HepG2 (cell line): ENCODE measurements at regions not wholly inside any gene's neighbourhood (a gene's known extent, or its start where the extent isn't known, plus 50 kb on each side); places are given as distances from the start of the nearest gene placed in this dataset.

Experiments
- ATAC-seq: fragments of 200-7000 bp; cut with Tn5 transposase; 3 replicates; pipeline ENCODE4 v1.9.1; 2020; ENCODE audit warnings: mild to moderate bottlenecking, moderate library complexity
- BruUV-seq: library from RNA; stranded (reverse); fragments of 400-500 nt; replicated peaks from 2 replicates; lab custom pipeline; 2021; lab: Mats Ljungman, UMichigan
- CTCF ChIA-PET: fragments of 300-600 bp; formaldehyde crosslinking; extraction: SDS; loops from one replicate; lab custom pipeline; 2021; ENCODE audit warnings: low total read pairs, inconsistent platforms, low intra/inter-chr PET ratio; lab: Yijun Ruan, JAX
- POLR2A ChIA-PET: fragments of 350-600 bp; sonication (Branson Sonifier 250); formaldehyde crosslinking; loops from one replicate; lab custom pipeline; 2020; ENCODE audit warnings: antibody characterized with exemption, inconsistent platforms; lab: Yijun Ruan, JAX
- DNase-seq: peaks from one replicate; pipeline ENCODE4 v3.0.0-alpha.2; 2015; ENCODE audit warnings: low spot score
- FAIRE-seq: peaks from 3 replicates; lab custom pipeline; 2011; peaks lifted over from hg19 to GRCh38; lab: Jason Lieb, UNC
- H2AFZ ChIP-seq: one replicate; pipeline ENCODE4 v1.6.1; 2011; ENCODE audit warnings: low read length, inconsistent platforms
- H3K27ac ChIP-seq: fragments of 300-600 bp; 3 replicates; pipeline ENCODE4 v1.8.0; 2011; ENCODE audit warnings: mixed run types, mild to moderate bottlenecking, mixed read lengths, low read length, inconsistent platforms; ENCODE audit not compliant: insufficient read depth; ENCODE audit errors: extremely low read length
- H3K27me3 ChIP-seq, 2 experiments: fragments of 200-600 bp in 1 of 2; 2 replicates in 1 of 2; 3 replicates in 1 of 2; pipeline versions ENCODE4 v1.6.0 to v1.8.0; 2011; ENCODE audit warnings: low read length in 2 of 2, mild to moderate bottlenecking in 2 of 2, moderate library complexity in 2 of 2, inconsistent platforms in 1 of 2; ENCODE audit not compliant: insufficient read depth in 2 of 2, control insufficient read depth in 1 of 2
- H3K36me3 ChIP-seq, 2 experiments: fragments of 200-600 bp in 1 of 2; replicated peaks in 1 of 2; 2 replicates in 1 of 2; 3 replicates in 1 of 2; pipeline versions ENCODE4 v1.5.1 to v1.8.0; 2011; ENCODE audit warnings: low read length in 2 of 2, inconsistent platforms in 1 of 2; ENCODE audit not compliant: insufficient read depth in 2 of 2, control insufficient read depth in 1 of 2
- H3K4me1 ChIP-seq: 2 replicates; pipeline ENCODE4 v1.5.1; 2012; ENCODE audit warnings: low read length, inconsistent platforms; ENCODE audit not compliant: insufficient read depth
- H3K4me2 ChIP-seq: 2 replicates; pipeline ENCODE4 v1.6.0; 2011; ENCODE audit warnings: low read depth, low read length, inconsistent platforms
- H3K4me3 ChIP-seq, 3 experiments: fragments of 200-600 bp in 1 of 3; sonication (generic), shearing (Covaris generic) in 1 of 3; replicated peaks in 1 of 3; 2 replicates each; pipeline ENCODE4 v1.5.1; 2011 to 2016; ENCODE audit warnings: low read length in 3 of 3, inconsistent platforms in 2 of 3, low read depth in 2 of 3, mild to moderate bottlenecking in 2 of 3, control low read depth in 1 of 3, mixed read lengths in 1 of 3; ENCODE audit not compliant: insufficient read depth in 1 of 3
- H3K79me2 ChIP-seq: one replicate; pipeline ENCODE4 v1.6.1; 2011; ENCODE audit warnings: low read length, inconsistent platforms; ENCODE audit not compliant: insufficient read depth
- H3K9ac ChIP-seq: 2 replicates; pipeline ENCODE4 v1.6.0; 2011; ENCODE audit warnings: mild to moderate bottlenecking, low read depth, low read length, inconsistent platforms; ENCODE audit not compliant: insufficient read depth
- H3K9me3 ChIP-seq: 2 replicates; pipeline ENCODE4 v1.5.1; 2012; ENCODE audit warnings: mild to moderate bottlenecking, low read length
- H4K20me1 ChIP-seq: 2 replicates; pipeline ENCODE4 v1.6.0; 2011; ENCODE audit warnings: inconsistent platforms, mild to moderate bottlenecking, low read length, moderate library complexity; ENCODE audit not compliant: insufficient read depth
- BRD4 ChIP-seq: sonication (generic); formaldehyde crosslinking; IDR thresholded peaks from 2 replicates; pipeline ENCODE4 v1.4.0; 2020; ENCODE audit warnings: missing genetic modification reagents
- CHCHD3 ChIP-seq: sonication (generic); formaldehyde crosslinking; IDR thresholded peaks from 2 replicates; pipeline ENCODE4 v1.8.0; 2022; ENCODE audit warnings: mild to moderate bottlenecking, missing genetic modification reagents, moderate library complexity
- CREB1 ChIP-seq, 2 experiments: fragments of 450-650 bp in 1 of 2; IDR thresholded peaks; 2 replicates each; pipeline ENCODE4 v1.6.1; 2016 to 2017; ENCODE audit warnings: control low read depth in 1 of 2, mild to moderate bottlenecking in 1 of 2, missing compliant biosample characterization in 1 of 2, missing genetic modification characterization in 1 of 2
- CTCF ChIP-seq: sonication (generic); formaldehyde crosslinking; IDR thresholded peaks from 2 replicates; pipeline ENCODE4 v1.5.0; 2020; ENCODE audit warnings: mild to moderate bottlenecking, missing genetic modification reagents, moderate library complexity
- EHMT2 ChIP-seq: fragments of 200-600 bp; sonication (generic); IDR thresholded peaks from 2 replicates; pipeline ENCODE4 v1.7.0; 2017; ENCODE audit warnings: antibody characterized with exemption, low read depth, low read length, borderline replicate concordance
- GABPA ChIP-seq, 2 experiments: IDR thresholded peaks; 2 replicates each; pipeline ENCODE4 v1.6.1; 2011 to 2016; ENCODE audit warnings: low read depth in 2 of 2, low read length in 1 of 2, missing biosample characterization in 1 of 2, missing genetic modification characterization in 1 of 2
- NFIC ChIP-seq: IDR thresholded peaks from 2 replicates; pipeline ENCODE4 v1.6.1; 2012; ENCODE audit warnings: mild to moderate bottlenecking, low read length, inconsistent platforms
- ZBTB26 ChIP-seq: IDR thresholded peaks from 2 replicates; pipeline ENCODE4 v1.6.1; 2016; ENCODE audit warnings: missing compliant biosample characterization, missing genetic modification reagents, borderline replicate concordance
- ZFP36L1 ChIP-seq: sonication (generic); formaldehyde crosslinking; IDR thresholded peaks from 2 replicates; pipeline ENCODE4 v1.8.0; 2022; ENCODE audit warnings: mild to moderate bottlenecking, missing genetic modification reagents, moderate library complexity
- ZNF468 ChIP-seq: sonication (generic); formaldehyde crosslinking; IDR thresholded peaks from 2 replicates; pipeline ENCODE4 v1.8.0; 2022; ENCODE audit warnings: mild to moderate bottlenecking, moderate library complexity, missing genetic modification reagents
- ZNF512B ChIP-seq: sonication (generic); formaldehyde crosslinking; IDR thresholded peaks from 2 replicates; pipeline ENCODE4 v1.5.1; 2020; ENCODE audit warnings: missing genetic modification reagents, mild to moderate bottlenecking, borderline replicate concordance
- ZNF781 ChIP-seq: sonication (generic); formaldehyde crosslinking; IDR thresholded peaks from 2 replicates; pipeline ENCODE4 v1.5.1; 2020; ENCODE audit warnings: borderline replicate concordance, mild to moderate bottlenecking, missing genetic modification reagents; ENCODE audit errors: not compliant biosample characterization
- WGBS: methylation state at CpG from one replicate; pipeline ENCODE4 v1.1.6; 2017; ENCODE audit warnings: low lambda C conversion rate; 5-methylcytosine and 5-hydroxymethylcytosine counted together
- in situ Hi-C: cut with HindIII; loops from 2 replicates; pipeline ENCODE4 v1.10.0; 2017; ENCODE audit warnings: low pct_unique_long_range_greater_than_20kb; ENCODE audit not compliant: extremely low pct_ligation_motif_present
- intact Hi-C: fragments of 100-400 bp; cut with micrococcal nuclease; formaldehyde crosslinking; loops from one replicate; pipeline ENCODE4 v1.10.0; 2022; ENCODE audit not compliant: unreplicated experiment
- TF ChIP-seq, protein P1 (sequence below): sonication (generic); formaldehyde crosslinking; IDR thresholded peaks from 2 replicates; pipeline ENCODE4 v1.4.0; 2020; ENCODE audit warnings: missing genetic modification reagents

DNA sequence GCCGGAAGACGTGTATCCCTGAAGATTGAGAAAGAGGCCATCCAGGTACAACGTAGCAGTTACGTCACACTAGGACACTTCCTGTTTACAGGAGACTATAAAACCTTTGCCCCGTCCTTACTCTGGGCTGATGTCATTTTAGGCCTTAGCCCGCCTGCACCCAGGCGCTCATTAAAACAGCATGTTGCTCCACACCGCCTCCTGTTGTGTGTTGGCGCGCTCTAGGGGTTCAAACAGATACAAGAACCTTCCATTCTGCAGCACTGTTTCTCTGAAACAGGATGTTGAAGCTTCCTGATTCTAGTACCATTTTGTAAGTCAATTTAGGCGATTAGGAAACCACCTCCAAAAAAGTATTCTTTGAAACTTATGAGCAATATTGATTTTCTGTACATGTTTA is 722.1 kb downstream of the PCDH7 start:
- H3K27ac ChIP-seq, result no peak overlapping the region
- H4K20me1 ChIP-seq, result no peaks in the 10 kb centered on the region
- H2AFZ ChIP-seq, result no peak overlapping the region
- no peak overlapping the region for H3K4me3 ChIP-seq
- CTCF ChIA-PET, result no interaction called here
- H3K79me2 ChIP-seq, result no peaks in the 10 kb centered on the region
- intact Hi-C loops (loop anchor here (1.0 kb wide), 1 partner anchor 71 kb away; no protein-coding TSS in a partner anchor), in situ Hi-C loops (no loop called here)
- ATAC-seq (no peak), DNase-seq (peak; percentile 1), FAIRE-seq (no peak)
- WGBS, result 38% methylated on average over 11 of the region's 11 CpGs
- no peaks in the 10 kb centered on the region for H3K27me3 ChIP-seq
- no peak overlapping the region for H3K4me2 ChIP-seq
- no peaks in the 10 kb centered on the region for H3K36me3 ChIP-seq
- no peaks in the 10 kb centered on the region for H3K9me3 ChIP-seq
- no TSS peak for BruUV-seq
- no peak for TF ChIP-seq ZNF781
- no peak for TF ChIP-seq ZNF468
- 0 out of 2 replicates have a peak, but pooled peaks have one; percentile 11 for TF ChIP-seq CTCF (CRISPR knock-in tag)
- TF ChIP-seq GABPA (IDR thresholded peaks at IDR 0.05; ENCODE audit: low read depth, low read length), result no peak
- 0 out of 2 replicates have a peak, but pooled peaks have one; percentile 24 for TF ChIP-seq GABPA (CRISPR knock-in tag; IDR thresholded peaks at IDR 0.05; ENCODE audit: low read depth)
- TF ChIP-seq NFIC, result no peak
- TF ChIP-seq ZNF512B (CRISPR knock-in tag), result no peak
- TF ChIP-seq EHMT2, result no peak
- TF ChIP-seq, protein P1, sequence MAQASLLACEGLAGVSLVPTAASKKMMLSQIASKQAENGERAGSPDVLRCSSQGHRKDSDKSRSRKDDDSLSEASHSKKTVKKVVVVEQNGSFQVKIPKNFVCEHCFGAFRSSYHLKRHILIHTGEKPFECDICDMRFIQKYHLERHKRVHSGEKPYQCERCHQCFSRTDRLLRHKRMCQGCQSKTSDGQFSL, result no peak
- no peak for TF ChIP-seq BRD4 (CRISPR knock-in tag)
- TF ChIP-seq CHCHD3 (CRISPR knock-in tag), result no peak
- no peak for TF ChIP-seq ZFP36L1 (CRISPR knock-in tag)
- TF ChIP-seq CREB1 (IDR thresholded peaks at IDR 0.05), result peak; percentile 32; the same call in 1 of the 2 replicates
- TF ChIP-seq CREB1 (CRISPR knock-in tag; IDR thresholded peaks at IDR 0.05), result no peak
- no peak for TF ChIP-seq ZBTB26
- POLR2A ChIA-PET, result no interaction called here
- no peaks in the 10 kb centered on the region for H3K4me1 ChIP-seq
- H3K9ac ChIP-seq, result no peak overlapping the region
